Dermis blood vessel endothelial cell (primary cell): ENCODE measurements at regions not wholly inside any gene's neighbourhood (a gene's known extent, or its start where the extent isn't known, plus 50 kb on each side); places are given as distances from the start of the nearest gene placed in this dataset.
A peak's percentile ranks its signal among the peaks of the same experiment; 100 is the strongest.
"Not testable (repeated sequence)": the region's sequence is repeated elsewhere in the genome, so short reads cannot be mapped to it uniquely, and the experiment has no call there.

ENCODE experiments used
- DNase-seq: peaks from one replicate; pipeline ENCODE4 v3.0.0; 2010

- no peak for DNase-seq
These were observed 645.5 kb downstream of the ANKRD50 start for GRCh38 chr4:124067046-124067445.

DNA sequence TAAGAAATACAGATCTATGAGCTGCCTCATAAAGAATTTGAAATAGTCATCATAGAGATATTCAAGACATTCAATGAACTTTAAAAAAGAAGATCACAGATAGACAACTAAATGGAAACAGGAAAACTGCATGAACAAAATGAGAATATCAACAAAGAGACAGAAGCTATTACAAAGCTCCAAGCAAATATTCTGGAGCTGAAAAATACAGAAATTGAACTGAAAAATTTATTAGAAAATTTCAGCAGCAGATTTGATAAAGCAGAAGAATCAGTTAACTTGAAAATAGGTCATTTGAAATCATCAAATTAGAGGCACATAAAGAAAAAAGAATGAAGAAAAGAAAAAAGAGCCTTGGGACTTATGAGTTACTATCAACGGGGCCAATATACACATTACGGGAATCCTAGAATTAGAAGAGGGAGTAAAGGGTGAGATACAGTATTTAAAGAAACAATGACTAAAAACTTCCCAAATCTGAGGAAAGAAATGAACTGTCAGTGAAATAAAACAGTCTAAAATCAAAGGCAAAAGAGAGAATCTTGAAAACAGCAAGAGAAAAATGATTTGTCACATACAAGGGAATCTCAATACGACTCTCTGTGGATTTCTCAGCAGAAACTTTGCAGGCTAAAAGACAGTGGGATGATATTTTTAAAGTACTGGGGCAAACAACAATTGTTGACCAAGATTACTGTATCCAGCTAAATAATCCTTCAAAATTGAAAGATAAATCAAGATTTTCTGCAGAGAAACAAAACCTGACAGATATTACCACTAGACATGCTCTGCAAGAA, 641.6 kb downstream of the ANKRD50 start:
- DNase-seq = no peak

GRCh38 chr4:124075276-124075675, 637.3 kb downstream of the ANKRD50 start:
- DNase-seq = not testable (repeated sequence)

- DNase-seq = no peak
These were observed 633.3 kb downstream of the ANKRD50 start for GRCh38 chr4:124079174-124079780.

DNA sequence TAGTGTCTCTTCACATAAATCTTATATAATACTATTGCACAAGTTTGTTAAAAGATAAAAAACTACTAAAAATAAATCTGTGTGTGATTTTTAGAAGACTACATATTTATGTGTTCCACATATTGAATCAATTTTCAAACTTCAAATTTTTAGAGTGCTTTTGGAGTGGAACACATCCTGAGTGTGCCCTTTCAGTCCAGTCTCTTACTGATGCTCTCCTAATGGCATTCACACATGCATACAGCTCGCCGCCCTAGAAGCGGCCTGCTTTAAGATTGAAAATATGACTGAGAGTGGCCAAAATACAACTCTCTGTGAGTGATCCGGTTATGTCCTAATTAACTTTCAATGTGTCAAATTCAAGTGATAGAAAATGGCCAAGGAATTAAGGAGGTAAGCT, 628.8 kb downstream of the ANKRD50 start:
- DNase-seq = no peak

DNA sequence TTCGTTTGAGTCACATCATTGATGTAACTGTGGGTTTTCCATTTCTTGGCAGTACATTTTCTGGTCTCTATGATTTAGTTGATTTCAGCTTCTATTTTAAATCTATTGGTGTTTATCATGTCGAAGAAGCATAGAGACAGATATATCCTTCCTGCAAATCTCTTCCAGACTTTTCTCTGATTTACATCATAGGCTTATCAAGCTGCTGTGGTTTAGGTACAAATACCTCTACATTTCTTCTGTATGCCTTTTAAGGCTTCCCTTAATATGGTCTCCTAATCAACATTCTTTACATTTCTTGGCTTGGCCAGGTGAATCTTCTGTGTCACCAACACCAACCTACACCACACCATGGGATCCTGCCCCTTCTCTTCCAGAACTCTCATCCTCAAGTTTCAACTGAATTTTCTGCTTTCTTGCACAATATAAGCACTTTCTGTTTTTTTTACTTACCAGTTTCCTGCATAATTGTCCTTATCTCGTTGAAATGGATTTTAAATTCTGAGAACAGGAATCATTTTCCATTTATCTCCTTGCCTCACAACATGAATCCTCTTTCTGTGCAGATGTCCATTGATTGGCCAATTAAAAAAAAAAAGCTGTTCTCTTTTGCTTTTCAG, 626.9 kb downstream of the ANKRD50 start:
- no peak for DNase-seq

DNA sequence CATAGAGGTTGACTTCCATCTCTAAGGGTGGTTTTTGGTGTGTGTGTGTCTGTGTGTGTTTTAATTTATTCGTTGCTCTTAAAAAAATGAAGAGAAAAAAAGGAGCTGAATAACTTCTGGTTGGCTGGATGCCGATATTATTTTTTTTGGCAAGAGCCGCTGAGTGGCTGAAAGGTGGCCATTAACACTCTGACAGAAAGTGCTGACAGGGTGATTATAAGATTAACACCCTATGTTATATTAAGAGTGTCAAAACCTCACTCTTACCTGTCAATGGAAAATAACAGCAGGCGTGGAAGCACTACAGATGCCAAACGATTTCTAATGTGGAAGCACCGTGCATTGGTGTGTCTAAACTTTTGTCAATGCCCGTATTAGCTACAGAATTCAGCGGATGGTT, 622.5 kb downstream of the ANKRD50 start:
- peak; percentile 12 for DNase-seq

DNA sequence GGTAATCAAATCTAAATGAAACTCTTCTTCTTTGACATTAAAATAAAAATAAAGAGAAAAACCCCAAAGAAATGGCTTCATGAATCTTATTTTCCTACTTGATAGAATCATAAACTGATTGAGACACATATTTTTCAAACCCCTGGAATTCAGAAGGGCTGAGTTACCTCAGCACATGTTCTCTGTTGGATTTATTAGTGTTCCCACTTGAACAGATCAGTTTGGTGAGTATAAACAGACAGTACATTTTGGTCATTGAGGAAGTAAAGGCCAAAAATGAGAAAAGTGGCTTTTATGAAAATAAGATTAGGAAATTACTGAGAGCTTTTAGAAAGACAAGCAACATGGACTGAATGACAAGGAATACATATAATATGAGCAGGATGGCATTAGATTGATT, 620.4 kb downstream of the ANKRD50 start:
- no peak for DNase-seq

GRCh38 chr4:124092541-124092984, 620.0 kb downstream of the ANKRD50 start:
- no peak for DNase-seq

GRCh38 chr4:124095621-124096020, 616.9 kb downstream of the ANKRD50 start:
- DNase-seq = no peak

GRCh38 chr4:124096290-124096689, 616.2 kb downstream of the ANKRD50 start:
- no peak for DNase-seq

GRCh38 chr4:124097447-124097846, 615.1 kb downstream of the ANKRD50 start:
- peak; percentile 20 for DNase-seq

- DNase-seq = no peak
These were observed 608.4 kb downstream of the ANKRD50 start for GRCh38 chr4:124104101-124104500.

DNA sequence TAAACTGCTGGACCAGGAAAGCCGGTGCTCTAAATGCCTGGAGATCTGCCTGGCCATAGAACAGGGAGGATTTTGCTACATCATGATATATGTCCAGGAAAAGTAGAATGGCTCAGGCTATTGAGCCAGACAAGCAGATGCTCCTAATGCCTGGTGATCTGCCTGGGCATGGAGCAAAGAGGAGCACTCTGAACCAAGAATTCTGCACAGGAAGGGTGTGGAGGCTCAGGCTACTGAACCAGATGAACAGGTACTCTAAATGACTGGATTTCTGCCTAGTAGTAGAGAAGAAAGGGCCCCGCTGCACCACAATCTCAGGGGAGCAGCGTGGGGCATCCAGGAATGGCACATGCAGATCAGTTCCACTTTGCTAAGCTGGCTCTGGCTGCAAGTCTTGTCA, 607.9 kb downstream of the ANKRD50 start:
- DNase-seq = no peak

DNA sequence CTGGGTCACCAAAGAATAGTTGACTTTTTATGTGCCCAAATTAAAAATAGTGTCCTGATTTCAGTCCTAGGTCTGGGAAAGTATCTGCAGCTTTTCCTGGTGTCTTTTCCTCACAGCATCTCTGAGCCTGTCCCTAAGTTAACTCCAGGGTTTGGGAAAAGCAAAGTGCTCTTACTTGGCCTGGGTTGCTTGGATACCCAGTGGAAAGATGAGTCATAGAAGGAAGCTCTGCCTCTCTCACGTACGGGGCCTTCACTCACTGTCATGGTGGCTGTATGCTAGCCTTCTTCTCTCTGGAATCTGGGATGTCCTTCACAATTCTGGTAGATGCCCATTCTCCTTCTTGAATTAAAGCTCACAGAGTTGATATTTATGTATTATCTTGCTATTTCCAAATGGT, 607.3 kb downstream of the ANKRD50 start:
- DNase-seq = peak; percentile 57

- peak; percentile 40 for DNase-seq
These were observed 601.1 kb downstream of the ANKRD50 start for GRCh38 chr4:124111411-124111810.

DNA sequence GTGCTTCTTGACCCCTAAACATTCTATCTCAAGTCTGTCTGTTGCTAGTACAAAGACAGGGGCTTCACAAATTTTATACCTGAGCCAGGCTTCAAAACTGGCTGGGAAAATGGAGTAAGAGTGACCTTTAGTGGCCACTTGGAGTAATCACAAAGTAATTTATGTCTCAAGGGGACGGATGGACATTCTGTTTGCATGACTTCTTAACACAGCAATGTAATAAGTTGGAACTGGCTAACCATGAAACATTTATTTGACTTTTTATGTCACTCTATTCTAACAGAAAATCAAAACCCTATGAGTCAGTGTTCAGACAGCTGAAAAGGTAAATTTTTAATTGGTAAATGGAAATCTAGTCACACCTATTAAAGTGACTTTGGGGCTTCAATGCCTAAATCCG, 600.6 kb downstream of the ANKRD50 start:
- DNase-seq = peak; percentile 91

GRCh38 chr4:124118061-124118460, 594.5 kb downstream of the ANKRD50 start:
- no peak for DNase-seq

DNA sequence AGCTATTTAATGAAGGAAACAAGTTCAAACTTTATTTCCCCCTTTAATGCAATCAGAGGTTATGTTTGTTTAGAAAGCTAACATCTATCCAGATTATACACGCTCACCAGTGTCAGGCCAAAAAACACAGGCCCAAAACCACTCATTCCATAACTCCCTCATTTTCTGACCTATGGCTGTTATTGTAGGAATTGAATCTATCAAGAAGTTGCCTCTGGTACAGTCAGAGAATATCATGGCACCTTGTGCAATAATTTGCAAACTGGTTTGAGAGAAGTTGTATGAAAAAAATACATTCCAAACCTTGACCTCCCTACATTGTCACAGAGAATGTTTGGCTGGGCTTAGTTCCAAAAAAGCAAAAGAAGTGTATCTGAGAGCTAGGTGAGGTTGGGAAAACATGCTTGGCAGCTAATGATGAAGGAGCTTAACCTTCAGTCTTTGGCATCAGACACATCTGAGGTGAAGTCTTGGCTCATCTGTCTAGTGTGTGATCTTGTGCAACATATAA, 591.0 kb downstream of the ANKRD50 start:
- DNase-seq = peak; percentile 32

DNA sequence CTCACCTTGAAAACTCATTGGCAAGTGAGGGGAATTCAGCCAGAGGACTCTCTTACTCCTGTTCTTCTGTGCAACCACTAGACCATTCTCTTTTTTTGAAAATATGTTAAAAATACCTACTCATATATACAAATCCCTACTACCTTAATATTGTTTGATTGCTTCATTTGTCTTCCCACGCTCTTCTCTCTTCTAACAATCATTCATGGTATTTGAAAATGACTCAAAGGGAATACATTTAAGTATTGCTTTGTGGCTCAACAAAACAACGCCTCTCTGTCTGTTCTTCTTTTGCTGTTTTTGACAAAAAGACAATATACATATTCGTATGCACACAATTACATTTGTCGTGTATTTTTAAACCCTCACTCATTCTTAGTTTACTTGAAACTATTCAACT, 589.4 kb downstream of the ANKRD50 start:
- no peak for DNase-seq

- DNase-seq = no peak
These were observed 588.8 kb downstream of the ANKRD50 start for GRCh38 chr4:124123721-124124120.

GRCh38 chr4:124131324-124131723, 581.2 kb downstream of the ANKRD50 start:
- not testable (repeated sequence) for DNase-seq

GRCh38 chr4:124132161-124132560, 580.4 kb downstream of the ANKRD50 start:
- no peak for DNase-seq

GRCh38 chr4:124133753-124134152, 578.8 kb downstream of the ANKRD50 start:
- DNase-seq = no peak
